Esophagus squamous epithelium (tissue), 4 donors: ENCODE measurements at regions not wholly inside any gene's neighbourhood (a gene's known extent, or its start where the extent isn't known, plus 50 kb on each side); places are given as distances from the start of the nearest gene placed in this dataset.

Source experiments
- POLR2A ChIP-seq, 4 donors: fragments of 450-650 bp; IDR thresholded peaks; one replicate each; pipeline ENCODE4 v1.6.1; 2017; ENCODE audit warnings: antibody characterized with exemption in 4 of 4, mild to moderate bottlenecking in 4 of 4, moderate library complexity in 3 of 4
- TF ChIP-seq, protein P1 (sequence below), 6 experiments: fragments of 450-650 bp in 4 of 6; fragments of 200-600 bp in 2 of 6; sonication (generic) in 2 of 6; IDR thresholded peaks; one replicate each; pipeline ENCODE4 v1.5.1; 2016 to 2019; ENCODE audit warnings: antibody characterized with exemption in 6 of 6, mild to moderate bottlenecking in 4 of 6, moderate library complexity in 4 of 6

DNA sequence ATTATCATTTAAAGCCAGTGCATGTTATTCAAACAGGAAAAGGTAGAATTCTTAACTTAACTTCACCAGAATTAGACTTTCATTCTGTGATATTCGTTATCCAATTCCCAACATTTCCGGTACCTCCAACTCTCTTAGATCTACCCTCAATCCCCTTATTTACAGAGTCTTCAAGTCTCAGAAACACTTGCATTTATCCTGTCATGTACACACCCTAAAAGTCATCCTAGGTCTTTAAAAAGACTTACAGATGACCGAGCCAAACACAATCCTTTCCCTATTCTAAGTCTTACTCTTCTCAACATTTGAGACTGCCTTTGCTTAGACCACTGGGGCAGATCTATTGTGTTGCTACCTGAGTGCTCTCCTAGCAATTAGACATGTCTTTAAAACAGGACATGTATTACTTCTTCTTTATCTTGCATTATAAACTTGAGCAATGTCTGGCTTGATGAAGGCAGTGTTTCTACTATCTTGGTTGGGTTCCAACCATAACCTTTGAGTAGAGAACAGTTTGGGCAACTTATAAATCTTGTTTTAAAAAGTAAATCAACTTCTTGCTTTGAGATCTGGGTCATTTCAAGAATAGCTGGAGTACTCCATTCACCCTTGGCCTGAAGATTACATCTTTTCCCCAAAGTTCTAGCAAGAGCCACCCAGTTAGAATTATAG is 140.6 kb upstream of the PLEKHG7 start:
- TF ChIP-seq, protein P1, sequence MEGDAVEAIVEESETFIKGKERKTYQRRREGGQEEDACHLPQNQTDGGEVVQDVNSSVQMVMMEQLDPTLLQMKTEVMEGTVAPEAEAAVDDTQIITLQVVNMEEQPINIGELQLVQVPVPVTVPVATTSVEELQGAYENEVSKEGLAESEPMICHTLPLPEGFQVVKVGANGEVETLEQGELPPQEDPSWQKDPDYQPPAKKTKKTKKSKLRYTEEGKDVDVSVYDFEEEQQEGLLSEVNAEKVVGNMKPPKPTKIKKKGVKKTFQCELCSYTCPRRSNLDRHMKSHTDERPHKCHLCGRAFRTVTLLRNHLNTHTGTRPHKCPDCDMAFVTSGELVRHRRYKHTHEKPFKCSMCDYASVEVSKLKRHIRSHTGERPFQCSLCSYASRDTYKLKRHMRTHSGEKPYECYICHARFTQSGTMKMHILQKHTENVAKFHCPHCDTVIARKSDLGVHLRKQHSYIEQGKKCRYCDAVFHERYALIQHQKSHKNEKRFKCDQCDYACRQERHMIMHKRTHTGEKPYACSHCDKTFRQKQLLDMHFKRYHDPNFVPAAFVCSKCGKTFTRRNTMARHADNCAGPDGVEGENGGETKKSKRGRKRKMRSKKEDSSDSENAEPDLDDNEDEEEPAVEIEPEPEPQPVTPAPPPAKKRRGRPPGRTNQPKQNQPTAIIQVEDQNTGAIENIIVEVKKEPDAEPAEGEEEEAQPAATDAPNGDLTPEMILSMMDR (IDR thresholded peaks at IDR 0.05), result no peak
- TF ChIP-seq POLR2A (IDR thresholded peaks at IDR 0.05), result no peak
